BE2C (cell line): ENCODE measurements at regions not wholly inside any gene's neighbourhood (a gene's known extent, or its start where the extent isn't known, plus 50 kb on each side); places are given as distances from the start of the nearest gene placed in this dataset.

Experiments used
- DNase-seq: peaks from one replicate; pipeline ENCODE4 v3.0.0-alpha.2; 2020
- H3K27me3 ChIP-seq: fragments of 250-450 bp; sonication (Bioruptor Pico); 2 replicates; pipeline ENCODE4 v1.5.1; 2020; ENCODE audit warnings: mild to moderate bottlenecking
- H3K36me3 ChIP-seq: fragments of 250-450 bp; sonication (Bioruptor Pico); 2 replicates; pipeline ENCODE4 v1.5.1; 2020; ENCODE audit warnings: mild to moderate bottlenecking
- H3K4me1 ChIP-seq: fragments of 250-450 bp; sonication (Bioruptor Pico); 2 replicates; pipeline ENCODE4 v1.5.1; 2020
- H3K4me3 ChIP-seq: 2 replicates; pipeline ENCODE4 v1.5.1; 2011; ENCODE audit warnings: low read depth, low read length
- H3K9me3 ChIP-seq: fragments of 250-450 bp; sonication (Bioruptor Pico); 2 replicates; pipeline ENCODE4 v1.5.1; 2020
- TF ChIP-seq, protein P1 (sequence below): IDR thresholded peaks from 2 replicates; pipeline ENCODE4 v1.5.1; 2012; ENCODE audit warnings: mild to moderate bottlenecking, low read depth, low read length

DNA sequence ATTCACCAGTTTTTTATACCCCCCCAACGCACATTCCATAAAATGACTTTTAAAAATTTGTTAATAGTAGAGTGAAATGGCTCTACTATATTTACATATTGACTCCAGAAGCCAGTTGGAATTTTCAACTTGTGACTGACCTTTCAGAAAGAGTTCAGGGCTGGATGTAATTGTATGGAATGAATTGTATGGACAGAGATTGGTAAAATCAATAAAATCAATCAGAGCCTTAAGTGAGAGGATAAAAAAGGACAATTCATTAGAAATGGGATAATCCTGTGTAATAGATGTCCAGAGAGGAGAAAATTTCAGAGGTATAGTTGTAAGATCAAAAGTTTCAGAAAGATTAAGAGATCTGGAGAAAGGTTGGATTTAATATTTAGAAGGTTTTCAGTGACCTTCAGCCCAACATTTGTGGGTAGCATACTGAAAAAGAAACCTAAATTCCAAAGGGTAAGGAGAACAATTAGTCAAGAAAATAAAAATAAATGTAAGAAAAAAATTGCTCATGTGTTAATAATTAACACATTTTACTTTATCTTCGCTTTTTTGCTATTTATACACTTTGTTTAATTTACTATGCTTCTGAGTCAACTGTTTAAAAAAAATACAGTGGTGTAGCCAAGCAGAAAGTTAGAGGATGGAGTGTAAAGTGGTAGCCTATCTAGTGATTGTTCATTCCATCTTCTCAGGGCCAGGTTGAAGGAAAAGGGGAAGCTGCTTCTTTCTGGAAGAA lies 385.4 kb upstream of the TMEFF2 start:
- TF ChIP-seq, protein P1, sequence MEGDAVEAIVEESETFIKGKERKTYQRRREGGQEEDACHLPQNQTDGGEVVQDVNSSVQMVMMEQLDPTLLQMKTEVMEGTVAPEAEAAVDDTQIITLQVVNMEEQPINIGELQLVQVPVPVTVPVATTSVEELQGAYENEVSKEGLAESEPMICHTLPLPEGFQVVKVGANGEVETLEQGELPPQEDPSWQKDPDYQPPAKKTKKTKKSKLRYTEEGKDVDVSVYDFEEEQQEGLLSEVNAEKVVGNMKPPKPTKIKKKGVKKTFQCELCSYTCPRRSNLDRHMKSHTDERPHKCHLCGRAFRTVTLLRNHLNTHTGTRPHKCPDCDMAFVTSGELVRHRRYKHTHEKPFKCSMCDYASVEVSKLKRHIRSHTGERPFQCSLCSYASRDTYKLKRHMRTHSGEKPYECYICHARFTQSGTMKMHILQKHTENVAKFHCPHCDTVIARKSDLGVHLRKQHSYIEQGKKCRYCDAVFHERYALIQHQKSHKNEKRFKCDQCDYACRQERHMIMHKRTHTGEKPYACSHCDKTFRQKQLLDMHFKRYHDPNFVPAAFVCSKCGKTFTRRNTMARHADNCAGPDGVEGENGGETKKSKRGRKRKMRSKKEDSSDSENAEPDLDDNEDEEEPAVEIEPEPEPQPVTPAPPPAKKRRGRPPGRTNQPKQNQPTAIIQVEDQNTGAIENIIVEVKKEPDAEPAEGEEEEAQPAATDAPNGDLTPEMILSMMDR = no peak
- H3K4me3 ChIP-seq = no peak overlapping the region
- no peak for DNase-seq
- H3K36me3 ChIP-seq = no peaks in the 10 kb centered on the region
- no peaks in the 10 kb centered on the region for H3K27me3 ChIP-seq
- no peaks in the 10 kb centered on the region for H3K9me3 ChIP-seq
- no peaks in the 10 kb centered on the region; the same call in none of the 2 replicates for H3K4me1 ChIP-seq

GRCh38 chr2:192578780-192579179 lies 384.0 kb upstream of the TMEFF2 start:
- H3K36me3 ChIP-seq = no peaks in the 10 kb centered on the region
- no peak for DNase-seq
- TF ChIP-seq, protein P1 = no peak
- H3K9me3 ChIP-seq = no peaks in the 10 kb centered on the region
- H3K4me1 ChIP-seq = no peaks in the 10 kb centered on the region; the same call in 1 of the 2 replicates
- H3K4me3 ChIP-seq = no peak overlapping the region
- H3K27me3 ChIP-seq = no peaks in the 10 kb centered on the region

DNA sequence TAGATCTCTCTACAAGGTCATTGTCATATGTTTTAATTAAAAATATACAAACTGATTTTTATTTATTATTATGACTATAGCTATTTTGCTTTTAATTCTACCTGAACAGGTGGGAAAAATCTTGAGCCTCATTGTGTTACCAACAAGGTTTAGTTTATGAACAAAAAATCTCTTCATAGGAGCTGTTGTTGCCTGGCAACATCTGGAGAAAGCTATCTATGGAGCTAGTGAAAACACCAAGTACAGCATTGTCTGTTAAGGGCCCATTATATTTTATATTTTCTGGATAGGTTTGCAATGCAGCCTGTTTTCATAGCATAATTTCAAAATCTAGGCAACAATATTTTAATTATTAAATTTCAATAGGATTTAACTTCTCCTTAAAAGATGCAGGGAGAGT lies 383.0 kb upstream of the TMEFF2 start:
- no peaks in the 10 kb centered on the region for H3K36me3 ChIP-seq
- H3K27me3 ChIP-seq = no peaks in the 10 kb centered on the region
- no peak overlapping the region for H3K4me3 ChIP-seq
- no peaks in the 10 kb centered on the region; the same call in 1 of the 2 replicates for H3K4me1 ChIP-seq
- no peak for DNase-seq
- TF ChIP-seq, protein P1 = no peak
- H3K9me3 ChIP-seq = no peaks in the 10 kb centered on the region

DNA sequence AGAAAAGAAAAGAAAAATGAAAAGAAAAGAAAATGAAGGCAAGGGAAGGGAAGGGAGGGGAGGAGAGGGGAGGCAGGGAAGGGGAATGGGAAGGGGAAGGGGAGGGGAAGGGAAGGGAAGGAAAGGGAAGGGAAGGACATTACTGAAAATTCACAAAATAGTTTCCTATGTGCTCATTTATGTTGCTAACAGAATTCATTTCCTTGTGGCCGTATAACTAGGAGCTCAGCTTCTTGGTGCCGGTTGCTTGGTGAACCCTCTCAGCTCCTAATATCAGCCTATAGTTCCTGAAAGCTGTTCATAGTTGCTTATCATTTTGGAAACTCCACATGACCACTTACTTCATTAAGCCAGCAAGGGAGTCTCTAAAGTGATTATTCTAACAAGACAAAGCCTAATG lies 379.8 kb upstream of the TMEFF2 start:
- no peaks in the 10 kb centered on the region for H3K27me3 ChIP-seq
- no peaks in the 10 kb centered on the region; the same call in 1 of the 2 replicates for H3K4me1 ChIP-seq
- no peaks in the 10 kb centered on the region for H3K36me3 ChIP-seq
- TF ChIP-seq, protein P1 = no peak
- H3K9me3 ChIP-seq = no peaks in the 10 kb centered on the region
- no peak for DNase-seq
- no peak overlapping the region for H3K4me3 ChIP-seq

- TF ChIP-seq, protein P1 = no peak
- Histone ChIP-seq H3K9me3 (no peaks in the 10 kb centered on the region), H3K36me3 (no peaks in the 10 kb centered on the region), H3K4me3 (no peak overlapping the region), H3K4me1 (no peaks in the 10 kb centered on the region; the same call in 1 of the 2 replicates), H3K27me3 (no peaks in the 10 kb centered on the region)
- no peak for DNase-seq
These were observed 376.9 kb upstream of the TMEFF2 start for GRCh38 chr2:192571636-192572035.

- no peaks in the 10 kb centered on the region for H3K27me3 ChIP-seq
- DNase-seq = no peak
- TF ChIP-seq, protein P1 = no peak
- H3K4me3 ChIP-seq = no peak overlapping the region
- no peaks in the 10 kb centered on the region for H3K36me3 ChIP-seq
- H3K9me3 ChIP-seq = no peaks in the 10 kb centered on the region
- no peaks in the 10 kb centered on the region; the same call in 1 of the 2 replicates for H3K4me1 ChIP-seq
These were observed 376.1 kb upstream of the TMEFF2 start for GRCh38 chr2:192570788-192571187.
